Keratinocyte (primary cell): ENCODE measurements at regions not wholly inside any gene's neighbourhood (a gene's known extent, or its start where the extent isn't known, plus 50 kb on each side); places are given as distances from the start of the nearest gene placed in this dataset.

Source experiments
- DNase-seq: peaks from one replicate; pipeline ENCODE4 v3.0.0-alpha.2; 2011; ENCODE audit warnings: low read depth, missing footprints, low spot score
- FAIRE-seq: peaks from 2 replicates; lab custom pipeline; 2011; peaks lifted over from hg19 to GRCh38; lab: Jason Lieb, UNC
- H2AFZ ChIP-seq: 2 replicates; pipeline ENCODE4 v1.6.0; 2012; ENCODE audit warnings: low read length, control low read depth, inconsistent platforms; ENCODE audit not compliant: control insufficient read depth
- H3K27ac ChIP-seq: 2 replicates; pipeline ENCODE4 v1.5.1; 2011; ENCODE audit warnings: low read length; ENCODE audit not compliant: control insufficient read depth, insufficient read depth
- H3K27me3 ChIP-seq: 3 replicates; pipeline ENCODE4 v1.6.0; 2011; ENCODE audit warnings: low read length; ENCODE audit not compliant: control insufficient read depth, insufficient read depth; ENCODE audit errors: extremely low read depth
- H3K36me3 ChIP-seq, 2 experiments: 2 replicates in 1 of 2; 3 replicates in 1 of 2; pipeline ENCODE4 v1.5.1; 2011; ENCODE audit warnings: low read length in 2 of 2, mild to moderate bottlenecking in 1 of 2; ENCODE audit not compliant: control insufficient read depth in 2 of 2, insufficient read depth in 2 of 2; ENCODE audit errors: extremely low read depth in 1 of 2
- H3K4me1 ChIP-seq: 3 replicates; pipeline ENCODE4 v1.5.1; 2011; ENCODE audit warnings: low read length; ENCODE audit not compliant: control insufficient read depth, insufficient read depth; ENCODE audit errors: extremely low read depth
- H3K4me2 ChIP-seq: 3 replicates; pipeline ENCODE4 v1.6.0; 2011; ENCODE audit warnings: low read depth, low read length; ENCODE audit not compliant: control insufficient read depth, insufficient read depth; ENCODE audit errors: extremely low read depth
- H3K4me3 ChIP-seq, 3 experiments: fragments of 200-600 bp in 1 of 3; sonication (generic) in 1 of 3; 2 replicates in 2 of 3; 3 replicates in 1 of 3; pipeline ENCODE4 v1.5.1; 2011 to 2016; ENCODE audit warnings: low read length in 3 of 3, mild to moderate bottlenecking in 3 of 3, control low read depth in 2 of 3, inconsistent platforms in 1 of 3, low read depth in 1 of 3, mixed read lengths in 1 of 3, mixed run types in 1 of 3, moderate library complexity in 1 of 3; ENCODE audit not compliant: control insufficient read depth in 2 of 3, insufficient read depth in 2 of 3; ENCODE audit errors: extremely low read depth in 1 of 3
- H3K79me2 ChIP-seq: 2 replicates; pipeline ENCODE4 v1.6.0; 2012; ENCODE audit warnings: low read length; ENCODE audit not compliant: control insufficient read depth, insufficient read depth
- H3K9ac ChIP-seq: 3 replicates; pipeline ENCODE4 v1.6.0; 2011; ENCODE audit warnings: low read length; ENCODE audit not compliant: control insufficient read depth, insufficient read depth; ENCODE audit errors: extremely low read depth
- H3K9me1 ChIP-seq: 3 replicates; pipeline ENCODE4 v1.6.0; 2011; ENCODE audit warnings: low read length; ENCODE audit not compliant: control insufficient read depth, insufficient read depth; ENCODE audit errors: extremely low read depth
- H3K9me3 ChIP-seq: 2 replicates; pipeline ENCODE4 v1.5.1; 2012; ENCODE audit warnings: low read depth, low read length; ENCODE audit not compliant: control insufficient read depth
- H4K20me1 ChIP-seq: 3 replicates; pipeline ENCODE4 v1.6.0; 2011; ENCODE audit warnings: low read length; ENCODE audit not compliant: control insufficient read depth, insufficient read depth; ENCODE audit errors: extremely low read depth
- CTCF ChIP-seq, 3 experiments: IDR thresholded peaks in 1 of 3; conservative IDR thresholded peaks in 1 of 3; optimal IDR thresholded peaks in 1 of 3; 2 replicates in 2 of 3; 3 replicates in 1 of 3; pipeline versions ENCODE3 to v1.5.1; 2011; ENCODE audit warnings: low read length in 3 of 3, mild to moderate bottlenecking in 3 of 3, moderate library complexity in 2 of 3, control low read depth in 1 of 3, inconsistent platforms in 1 of 3; ENCODE audit not compliant: insufficient read depth in 2 of 3; ENCODE audit errors: extremely low read depth in 1 of 3
- EZH2 ChIP-seq: IDR thresholded peaks from one replicate; pipeline ENCODE4 v1.6.1; 2012; ENCODE audit warnings: inconsistent platforms, mild to moderate bottlenecking, low read length, moderate library complexity
- dilution Hi-C: fragments of 300-500 bp; cut with MboI; formaldehyde crosslinking; loops from one replicate; pipeline ENCODE4 v1.7.0; 2020; ENCODE audit warnings: low sequenced_read_pairs; ENCODE audit not compliant: extremely low pct_ligation_motif_present

- Histone ChIP-seq H3K9me3 (no peaks in the 10 kb centered on the region), H3K4me3 (no peak overlapping the region), H3K9me1 (peaks cover 3% of the 10 kb centered on the region), H3K36me3 (no peaks in the 10 kb centered on the region), H3K9ac (no peak overlapping the region), H4K20me1 (no peaks in the 10 kb centered on the region), H3K27ac (no peak overlapping the region), H3K4me2 (no peak overlapping the region), H3K4me1 (peaks cover 11% of the 10 kb centered on the region), H3K79me2 (no peaks in the 10 kb centered on the region), H3K27me3 (no peaks in the 10 kb centered on the region), H2AFZ (no peak overlapping the region)
- no peak for DNase-seq
- TF ChIP-seq EZH2 (no peak), CTCF (optimal IDR thresholded peaks at IDR 0.05 in 1 of 3, IDR thresholded peaks at IDR 0.05 in 1 of 3, conservative IDR thresholded peaks at IDR 0.05 in 1 of 3; ENCODE audit: extremely low read depth in 1 of 3, insufficient read depth in 2 of 3, low read length in 3 of 3) (no peak)
- dilution Hi-C loops = no loop called here
- FAIRE-seq = no peak
These were observed 228.8 kb upstream of the COPS8 start for GRCh38 chr2:236856848-236857235.

GRCh38 chr2:236857246-236857645 lies 228.4 kb upstream of the COPS8 start:
- Histone ChIP-seq H3K79me2 (no peaks in the 10 kb centered on the region), H3K4me3 (no peak overlapping the region), H3K4me2 (no peak overlapping the region), H3K36me3 (no peaks in the 10 kb centered on the region), H3K9me1 (peaks cover 3% of the 10 kb centered on the region), H3K9me3 (no peaks in the 10 kb centered on the region), H3K27me3 (no peaks in the 10 kb centered on the region), H3K9ac (no peak overlapping the region), H4K20me1 (no peaks in the 10 kb centered on the region), H2AFZ (no peak overlapping the region), H3K27ac (no peak overlapping the region), H3K4me1 (peaks cover 10% of the 10 kb centered on the region)
- TF ChIP-seq EZH2 (no peak), CTCF (optimal IDR thresholded peaks at IDR 0.05 in 1 of 3, IDR thresholded peaks at IDR 0.05 in 1 of 3, conservative IDR thresholded peaks at IDR 0.05 in 1 of 3; ENCODE audit: extremely low read depth in 1 of 3, insufficient read depth in 2 of 3, low read length in 3 of 3) (no peak)
- no peak for FAIRE-seq
- DNase-seq = no peak
- dilution Hi-C loops = no loop called here
